NCI-H187 (cell line): ENCODE measurements at regions not wholly inside any gene's neighbourhood (a gene's known extent, or its start where the extent isn't known, plus 50 kb on each side); places are given as distances from the start of the nearest gene placed in this dataset.

Experiments used
- DNase-seq, 2 experiments: peaks; one replicate each; lab custom pipeline; 2025; lab: John Stamatoyannopoulos, UW

GRCh38 chr4:123323998-123324397 lies 72.6 kb upstream of the SPRY1 start:
- no peak for DNase-seq

- DNase-seq, result no peak
Observed at GRCh38 chr4:123325241-123325681, 71.3 kb upstream of the SPRY1 start.

GRCh38 chr4:123327346-123327745 lies 69.2 kb upstream of the SPRY1 start:
- no peak for DNase-seq

GRCh38 chr4:123327846-123328429 lies 68.7 kb upstream of the SPRY1 start:
- no peak for DNase-seq

- no peak for DNase-seq
Observed at GRCh38 chr4:123338715-123339114, 57.9 kb upstream of the SPRY1 start.

DNA sequence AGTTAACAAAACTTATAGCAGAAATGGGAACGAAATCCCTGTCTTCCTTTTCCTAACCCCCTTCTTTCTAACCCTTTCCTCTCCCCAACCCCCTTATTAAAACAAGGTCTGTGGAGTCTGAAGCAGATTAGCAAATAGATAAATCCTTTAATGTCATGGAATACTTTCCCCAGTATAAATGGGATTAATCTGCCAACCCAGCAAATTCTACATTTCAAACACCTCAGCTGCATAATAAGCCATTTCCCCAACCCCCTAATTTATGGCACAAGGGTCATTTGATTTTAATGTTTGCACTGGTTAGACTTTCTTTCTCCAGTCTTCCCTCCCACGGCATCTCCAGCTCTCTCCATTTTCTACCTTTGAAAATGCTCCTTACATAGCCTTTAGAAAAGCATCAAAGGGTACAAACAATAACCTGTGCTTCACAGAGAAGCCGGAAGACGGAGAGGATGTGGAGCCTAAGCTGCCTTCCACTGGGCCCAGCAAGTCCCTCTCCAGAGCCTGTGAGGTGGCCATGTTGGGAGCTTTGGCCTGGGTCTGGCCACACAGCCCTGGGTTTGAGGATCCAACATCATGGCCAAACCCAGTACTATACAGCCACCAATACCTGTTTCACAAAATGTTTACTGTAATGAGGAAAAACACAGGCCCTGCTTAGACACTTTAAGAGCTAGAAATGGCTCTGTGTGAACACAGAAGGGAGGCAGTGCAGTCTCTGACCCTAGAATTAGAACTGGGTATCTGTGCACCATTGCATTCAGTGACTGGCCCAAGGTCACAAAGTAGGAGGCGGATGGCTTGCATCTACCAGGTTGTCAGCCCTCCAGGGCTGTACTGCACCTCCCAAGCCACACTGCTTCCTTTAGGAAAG lies 56.9 kb upstream of the SPRY1 start:
- no peak for DNase-seq

DNA sequence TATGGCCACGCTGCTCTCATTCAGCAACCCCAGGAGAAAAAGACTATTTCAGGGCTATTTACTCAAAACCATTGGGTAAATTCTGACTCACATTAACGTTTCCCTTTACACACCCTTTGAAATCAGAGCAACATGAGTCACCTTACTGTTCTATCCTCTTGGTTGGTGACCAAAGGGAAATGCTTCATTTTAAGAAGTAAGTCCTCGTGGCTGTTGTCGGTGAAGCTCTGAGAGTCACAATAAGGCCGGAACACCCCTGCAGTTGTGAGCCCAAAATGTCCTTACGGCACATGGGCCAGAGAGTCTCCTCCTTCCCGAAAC lies 56.3 kb upstream of the SPRY1 start:
- no peak for DNase-seq

GRCh38 chr4:123342498-123342897 lies 54.1 kb upstream of the SPRY1 start:
- DNase-seq, result no peak

GRCh38 chr4:123343400-123344041 lies 53.1 kb upstream of the SPRY1 start:
- DNase-seq, result no peak

GRCh38 chr4:123345137-123345934 lies 51.3 kb upstream of the SPRY1 start:
- DNase-seq, result no peak

DNA sequence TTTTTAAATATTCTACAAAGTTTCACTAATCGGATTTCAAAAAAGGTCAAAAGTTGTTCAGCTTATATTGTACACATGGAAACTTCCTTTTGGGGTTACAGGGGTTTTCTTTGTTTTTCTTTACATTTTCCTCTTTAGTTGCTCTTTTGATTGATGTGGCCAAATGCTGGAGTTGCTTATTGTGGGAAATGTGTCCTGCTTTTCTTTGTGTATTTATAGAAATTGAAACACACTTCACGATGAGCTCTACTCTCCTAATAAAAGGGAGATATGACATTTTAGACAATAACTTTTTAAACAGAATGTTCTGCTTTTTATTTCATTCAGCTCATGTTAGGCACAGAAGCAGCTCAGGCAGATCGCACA lies 50.7 kb upstream of the SPRY1 start:
- no peak for DNase-seq

GRCh38 chr4:123346330-123346940 lies 50.2 kb upstream of the SPRY1 start:
- DNase-seq, result no peak
